IMR-90 (cell line): ENCODE measurements at regions not wholly inside any gene's neighbourhood (a gene's known extent, or its start where the extent isn't known, plus 50 kb on each side); places are given as distances from the start of the nearest gene placed in this dataset.

Experiments
- ATAC-seq: fragments of 200-7000 bp; cut with Tn5 transposase; 2 replicates; pipeline ENCODE4 v1.9.1; 2020; ENCODE audit warnings: low read depth, mild to moderate bottlenecking, moderate library complexity
- BruUV-seq: library from RNA; stranded (reverse); fragments of 400-500 nt; replicated peaks from 2 replicates; lab custom pipeline; 2021; lab: Mats Ljungman, UMichigan
- CTCF ChIA-PET: fragments of 300-600 bp; formaldehyde crosslinking; extraction: SDS; loops from one replicate; lab custom pipeline; 2021; ENCODE audit warnings: antibody characterized with exemption; lab: Yijun Ruan, JAX
- POLR2A ChIA-PET: fragments of 300-600 bp; sonication (Branson Sonifier 250); formaldehyde crosslinking; loops from one replicate; lab custom pipeline; 2022; ENCODE audit warnings: antibody characterized with exemption; ENCODE audit not compliant: unreplicated experiment; lab: Charles Lee
- DNase-seq: peaks from one replicate; pipeline ENCODE4 v3.0.0; 2013
- H2AFZ ChIP-seq: replicated peaks from 2 replicates; pipeline ENCODE3; 2013; ENCODE audit warnings: low read length, mild to moderate bottlenecking; ENCODE audit not compliant: poor library complexity
- H2AK5ac ChIP-seq: 2 replicates; pipeline ENCODE4 v1.6.1; 2013; ENCODE audit warnings: low read depth, low read length, inconsistent platforms
- H2AK9ac ChIP-seq: replicated peaks from 2 replicates; pipeline ENCODE3; 2013; ENCODE audit warnings: mild to moderate bottlenecking, low read depth, low read length, moderate library complexity; ENCODE audit not compliant: poor library complexity
- H2BK120ac ChIP-seq: 2 replicates; pipeline ENCODE4 v1.6.1; 2013; ENCODE audit warnings: low read depth, low read length, inconsistent platforms
- H2BK15ac ChIP-seq: 3 replicates; pipeline ENCODE4 v1.6.1; 2013; ENCODE audit warnings: low read depth, low read length, inconsistent platforms
- H2BK20ac ChIP-seq: 2 replicates; pipeline ENCODE4 v1.6.1; 2013; ENCODE audit warnings: low read depth, mild to moderate bottlenecking, inconsistent platforms, low read length, moderate library complexity
- H2BK5ac ChIP-seq: 2 replicates; pipeline ENCODE4 v1.6.1; 2013; ENCODE audit warnings: mild to moderate bottlenecking, low read depth, low read length, inconsistent platforms; ENCODE audit not compliant: poor library complexity, severe bottlenecking
- H3K14ac ChIP-seq: replicated peaks from 2 replicates; pipeline ENCODE4 v1.6.1; 2013; ENCODE audit warnings: low read depth, low read length, inconsistent platforms
- H3K18ac ChIP-seq: 2 replicates; pipeline ENCODE4 v1.6.1; 2013; ENCODE audit warnings: low read depth, low read length, control low read depth
- H3K23ac ChIP-seq: 2 replicates; pipeline ENCODE4 v1.6.1; 2013; ENCODE audit warnings: low read depth, low read length, inconsistent platforms
- H3K27ac ChIP-seq: 2 replicates; pipeline ENCODE4 v1.5.1; 2013; ENCODE audit warnings: mild to moderate bottlenecking, control low read depth, low read length; ENCODE audit not compliant: insufficient read depth
- H3K27me3 ChIP-seq: 2 replicates; pipeline ENCODE4 v1.6.1; 2013; ENCODE audit warnings: low read length; ENCODE audit not compliant: control insufficient read depth, insufficient read depth
- H3K36me3 ChIP-seq: 2 replicates; pipeline ENCODE4 v1.6.1; 2013; ENCODE audit warnings: low read length, mixed read lengths; ENCODE audit not compliant: control insufficient read depth, insufficient read depth
- H3K4ac ChIP-seq: 2 replicates; pipeline ENCODE4 v1.6.1; 2013; ENCODE audit warnings: low read depth, low read length, inconsistent platforms
- H3K4me1 ChIP-seq: 2 replicates; pipeline ENCODE4 v1.6.1; 2013; ENCODE audit warnings: low read length, mixed read lengths; ENCODE audit not compliant: control insufficient read depth, insufficient read depth
- H3K4me2 ChIP-seq: 2 replicates; pipeline ENCODE4 v1.6.1; 2013; ENCODE audit warnings: low read depth, mild to moderate bottlenecking, control low read depth, low read length, moderate library complexity
- H3K4me3 ChIP-seq: 2 replicates; pipeline ENCODE4 v1.5.1; 2013; ENCODE audit warnings: low read depth, mild to moderate bottlenecking, control low read depth, low read length, moderate library complexity; ENCODE audit not compliant: insufficient read depth
- H3K56ac ChIP-seq: 2 replicates; pipeline ENCODE4 v1.6.1; 2013; ENCODE audit warnings: low read length, inconsistent platforms; ENCODE audit not compliant: insufficient read depth; ENCODE audit errors: extremely low read depth
- H3K79me1 ChIP-seq, 2 experiments: 2 replicates each; pipeline ENCODE4 v1.6.1; 2013; ENCODE audit warnings: low read length in 2 of 2, inconsistent platforms in 1 of 2, low read depth in 1 of 2
- H3K9ac ChIP-seq: 2 replicates; pipeline ENCODE4 v1.6.1; 2013; ENCODE audit warnings: low read depth, low read length, control low read depth
- H3K9me1 ChIP-seq: 2 replicates; pipeline ENCODE4 v1.6.1; 2013; ENCODE audit warnings: low read length, inconsistent platforms; ENCODE audit not compliant: insufficient read depth
- H3K9me3 ChIP-seq: 2 replicates; pipeline ENCODE4 v1.6.1; 2013; ENCODE audit warnings: low read length; ENCODE audit not compliant: control insufficient read depth, insufficient read depth
- H4K20me1 ChIP-seq: 2 replicates; pipeline ENCODE4 v1.6.1; 2013; ENCODE audit warnings: low read length, inconsistent platforms; ENCODE audit not compliant: insufficient read depth
- H4K5ac ChIP-seq: 2 replicates; pipeline ENCODE4 v1.6.1; 2013; ENCODE audit warnings: mild to moderate bottlenecking, low read depth, low read length, control low read depth
- H4K8ac ChIP-seq, 2 experiments: 2 replicates each; pipeline ENCODE4 v1.6.1; 2013; ENCODE audit warnings: low read depth in 2 of 2, low read length in 2 of 2, control low read depth in 1 of 2, inconsistent platforms in 1 of 2
- H4K91ac ChIP-seq: 2 replicates; pipeline ENCODE4 v1.6.1; 2013; ENCODE audit warnings: low read depth, low read length, inconsistent platforms; ENCODE audit not compliant: insufficient read depth
- BHLHE40 ChIP-seq: fragments of 150-350 bp; IDR thresholded peaks from 2 replicates; pipeline ENCODE4 v1.6.1; 2016; ENCODE audit warnings: mild to moderate bottlenecking, low read depth, low read length
- CTCF ChIP-seq: conservative IDR thresholded peaks from 2 replicates; pipeline ENCODE4 v1.5.1; 2012; ENCODE audit warnings: mild to moderate bottlenecking, low read depth, low read length, improper control_type of control experiment
- ELK1 ChIP-seq: fragments of 150-350 bp; IDR thresholded peaks from 2 replicates; pipeline ENCODE4 v1.6.1; 2016; ENCODE audit warnings: low read depth, mild to moderate bottlenecking, low read length, moderate library complexity, borderline replicate concordance
- MAFK ChIP-seq: IDR thresholded peaks from 2 replicates; pipeline ENCODE4 v1.6.1; 2012; ENCODE audit warnings: low read depth, low read length, improper control_type of control experiment
- MXI1 ChIP-seq: IDR thresholded peaks from 2 replicates; pipeline ENCODE4 v1.6.1; 2012; ENCODE audit warnings: low read depth, mild to moderate bottlenecking, low read length, moderate library complexity, borderline replicate concordance
- NFE2L2 ChIP-seq: fragments of 150-350 bp; IDR thresholded peaks from 2 replicates; pipeline ENCODE4 v1.6.1; 2016; ENCODE audit warnings: low read depth, mild to moderate bottlenecking, low read length
- RCOR1 ChIP-seq: IDR thresholded peaks from 2 replicates; pipeline ENCODE4 v1.6.1; 2012; ENCODE audit warnings: mild to moderate bottlenecking, low read length, improper control_type of control experiment; ENCODE audit not compliant: insufficient replicate concordance
- WGBS, 2 experiments: methylation state at CpG; one replicate each; pipeline versions ENCODE4 v1.1.5 to v1.1.7; 2013; ENCODE audit warnings: missing lambda C conversion rate in 2 of 2; ENCODE audit not compliant: insufficient read length in 1 of 2; ENCODE audit errors: extremely low coverage in 2 of 2; 5-methylcytosine and 5-hydroxymethylcytosine counted together
- dilution Hi-C: fragments of 300-500 bp; cut with HindIII; formaldehyde crosslinking; loops from one replicate; pipeline ENCODE4 v1.14.3; 2018; ENCODE audit warnings: low sequenced_read_pairs; ENCODE audit not compliant: unreplicated experiment
- in situ Hi-C: fragments of 300-500 bp; cut with MboI; formaldehyde crosslinking; loops from 3 replicates; pipeline ENCODE4 v1.14.3; 2019; ENCODE audit warnings: low sequenced_read_pairs, inconsistent platforms, mixed read lengths
- intact Hi-C: fragments of 100-400 bp; cut with micrococcal nuclease; formaldehyde crosslinking; loops from 2 replicates; pipeline ENCODE4 v1.10.0; 2022

GRCh38 chr6:66103954-66104353, 396.9 kb upstream of the EYS start:
- H3K14ac ChIP-seq = no peak overlapping the region
- H3K27me3 ChIP-seq = no peaks in the 10 kb centered on the region
- H2BK5ac ChIP-seq = no peak overlapping the region
- no peaks in the 10 kb centered on the region for H3K79me1 ChIP-seq
- no peak overlapping the region for H3K9ac ChIP-seq
- H3K18ac ChIP-seq = no peak overlapping the region
- H2AK5ac ChIP-seq = no peak overlapping the region
- no peak overlapping the region for H2BK15ac ChIP-seq
- intact Hi-C loops = no loop called here
- no peak overlapping the region for H3K4ac ChIP-seq
- H3K36me3 ChIP-seq = no peaks in the 10 kb centered on the region
- no peak overlapping the region for H2AFZ ChIP-seq
- ATAC-seq = no peak
- no peaks in the 10 kb centered on the region for H3K4me1 ChIP-seq
- TF ChIP-seq MXI1 (no peak), CTCF (no peak), MAFK (no peak), NFE2L2 (no peak), BHLHE40 (no peak), RCOR1 (no peak), ELK1 (no peak)
- no peak overlapping the region for H3K4me3 ChIP-seq
- peak; percentile 0 for DNase-seq
- no peak overlapping the region for H4K8ac ChIP-seq
- no peak overlapping the region for H2BK120ac ChIP-seq
- no peak overlapping the region; the same call in 1 of the 2 replicates for H3K27ac ChIP-seq
- H3K9me1 ChIP-seq = no peaks in the 10 kb centered on the region
- no peak overlapping the region for H3K56ac ChIP-seq
- no peak overlapping the region for H3K4me2 ChIP-seq
- no peak overlapping the region for H2AK9ac ChIP-seq
- in situ Hi-C loops = no loop called here
- WGBS, 2 experiments = no CpG with 5 or more reads among the region's 3 CpGs
- ChIA-PET CTCF (no interaction called here), POLR2A (no interaction called here)
- H2BK20ac ChIP-seq = no peak overlapping the region
- BruUV-seq = no TSS peak
- H4K20me1 ChIP-seq = no peaks in the 10 kb centered on the region
- dilution Hi-C loops = no loop called here
- peaks cover 5% of the 10 kb centered on the region for H3K9me3 ChIP-seq
- no peak overlapping the region for H4K5ac ChIP-seq
- H3K23ac ChIP-seq = no peak overlapping the region
- no peak overlapping the region for H4K91ac ChIP-seq
